Activated CD4-positive, alpha-beta T cell treated with anti-CD3 and anti-CD28 coated beads, Interleukin-2, amount 10 ng/mL, durations not matched to agents 7 days and 5 days (primary cell): ENCODE measurements at regions not wholly inside any gene's neighbourhood (a gene's known extent, or its start where the extent isn't known, plus 50 kb on each side); places are given as distances from the start of the nearest gene placed in this dataset.
A peak's percentile ranks its signal among the peaks of the same experiment; 100 is the strongest.
"Not testable (repeated sequence)": the region's sequence is repeated elsewhere in the genome, so short reads cannot be mapped to it uniquely, and the experiment has no call there.

Experiments used
- CTCF ChIA-PET: fragments of 350-600 bp; sonication (Branson Sonifier 250); formaldehyde crosslinking; loops from one replicate; lab custom pipeline; 2021; ENCODE audit warnings: antibody characterized with exemption; lab: Charles Lee
- POLR2A ChIA-PET: fragments of 350-600 bp; sonication (Branson Sonifier 250); formaldehyde crosslinking; loops from one replicate; lab custom pipeline; 2021; ENCODE audit warnings: antibody characterized with exemption; lab: Charles Lee
- DNase-seq: peaks from one replicate; pipeline ENCODE4 v3.0.0-alpha.2; 2020
- H3K27ac Mint-ChIP-seq: one replicate; pipeline ENCODE4 v1.8.0; 2021; ENCODE audit warnings: mild to moderate bottlenecking, moderate library complexity, mixed read lengths
- H3K27me3 Mint-ChIP-seq: one replicate; pipeline ENCODE4 v1.8.0; 2021; ENCODE audit warnings: mixed read lengths
- H3K36me3 Mint-ChIP-seq: one replicate; pipeline ENCODE4 v1.8.0; 2021; ENCODE audit warnings: low read depth, mixed read lengths
- H3K4me1 Mint-ChIP-seq: one replicate; pipeline ENCODE4 v1.8.0; 2021; ENCODE audit warnings: mixed read lengths
- H3K4me3 Mint-ChIP-seq: one replicate; pipeline ENCODE4 v1.8.0; 2021; ENCODE audit warnings: mild to moderate bottlenecking, moderate library complexity, mixed read lengths
- H3K9me3 Mint-ChIP-seq: one replicate; pipeline ENCODE4 v1.8.0; 2021; ENCODE audit warnings: mixed read lengths

GRCh38 chr7:150169515-150169914, 153.6 kb upstream of the LRRC61 start:
- H3K27me3 Mint-ChIP-seq, H3K9me3 Mint-ChIP-seq, DNase-seq, H3K27ac Mint-ChIP-seq, POLR2A ChIA-PET, H3K4me3 Mint-ChIP-seq, H3K4me1 Mint-ChIP-seq, CTCF ChIA-PET, H3K36me3 Mint-ChIP-seq: not testable (repeated sequence)

GRCh38 chr7:150169943-150170490, 153.1 kb upstream of the LRRC61 start:
- H3K9me3 Mint-ChIP-seq, POLR2A ChIA-PET, H3K27me3 Mint-ChIP-seq, H3K4me1 Mint-ChIP-seq, DNase-seq, CTCF ChIA-PET, H3K4me3 Mint-ChIP-seq, H3K27ac Mint-ChIP-seq, H3K36me3 Mint-ChIP-seq: not testable (repeated sequence)

- H3K4me3 Mint-ChIP-seq, H3K27me3 Mint-ChIP-seq, H3K27ac Mint-ChIP-seq, POLR2A ChIA-PET, H3K36me3 Mint-ChIP-seq, H3K4me1 Mint-ChIP-seq, H3K9me3 Mint-ChIP-seq, DNase-seq: not testable (repeated sequence)
- CTCF ChIA-PET = interaction anchor here (0.6 kb wide), 1 partner anchor 312 kb away, joined by 3 read pairs; no protein-coding TSS in a partner anchor
Observed at GRCh38 chr7:150183602-150184001, 139.6 kb upstream of the LRRC61 start.

- POLR2A ChIA-PET, H3K4me1 Mint-ChIP-seq, DNase-seq, H3K9me3 Mint-ChIP-seq, H3K27ac Mint-ChIP-seq, H3K4me3 Mint-ChIP-seq, H3K36me3 Mint-ChIP-seq, CTCF ChIA-PET: not testable (repeated sequence)
- peaks cover 16% of the 10 kb centered on the region for H3K27me3 Mint-ChIP-seq
Observed at GRCh38 chr7:150189963-150190362, 133.2 kb upstream of the LRRC61 start.

GRCh38 chr7:150192541-150192940, 130.6 kb upstream of the LRRC61 start:
- H3K9me3 Mint-ChIP-seq, CTCF ChIA-PET, H3K4me1 Mint-ChIP-seq, H3K4me3 Mint-ChIP-seq, H3K27ac Mint-ChIP-seq, DNase-seq, H3K36me3 Mint-ChIP-seq, POLR2A ChIA-PET: not testable (repeated sequence)
- peaks cover 21% of the 10 kb centered on the region for H3K27me3 Mint-ChIP-seq

GRCh38 chr7:150193866-150194265, 129.3 kb upstream of the LRRC61 start:
- peaks cover 21% of the 10 kb centered on the region for H3K27me3 Mint-ChIP-seq
- H3K9me3 Mint-ChIP-seq, H3K27ac Mint-ChIP-seq, H3K4me1 Mint-ChIP-seq, CTCF ChIA-PET, POLR2A ChIA-PET, H3K4me3 Mint-ChIP-seq, H3K36me3 Mint-ChIP-seq: not testable (repeated sequence)
- DNase-seq = peak; percentile 41
